Right cardiac atrium (tissue), 5 donors: ENCODE measurements at regions not wholly inside any gene's neighbourhood (a gene's known extent, or its start where the extent isn't known, plus 50 kb on each side); places are given as distances from the start of the nearest gene placed in this dataset.
A peak's percentile ranks its signal among the peaks of the same experiment; 100 is the strongest.

Source experiments
- ATAC-seq, 2 donors: fragments of 200-7000 bp; cut with Tn5 transposase; one replicate each; pipeline versions ENCODE4 v1.8.0 to v1.9.1; 2020; ENCODE audit warnings: moderate library complexity in 2 of 2, mild to moderate bottlenecking in 1 of 2
- DNase-seq, 3 donors: peaks; one replicate each; pipeline ENCODE4 v3.0.0-alpha.2; 2020
- H3K27ac ChIP-seq: one replicate; pipeline ENCODE4 v1.5.1; 2013; ENCODE audit warnings: mild to moderate bottlenecking, low read length, control low read depth, moderate library complexity
- H3K27me3 ChIP-seq: one replicate; pipeline ENCODE4 v1.6.1; 2013; ENCODE audit not compliant: control insufficient read depth, insufficient read depth
- H3K4me1 ChIP-seq: one replicate; pipeline ENCODE4 v1.6.1; 2013; ENCODE audit warnings: low read length; ENCODE audit not compliant: control insufficient read depth, insufficient read depth
- H3K4me3 ChIP-seq: one replicate; pipeline ENCODE4 v1.5.1; 2013; ENCODE audit warnings: low read length, control low read depth
- H3K9me3 ChIP-seq: one replicate; pipeline ENCODE4 v1.6.1; 2013; ENCODE audit warnings: low read length; ENCODE audit not compliant: control insufficient read depth
- WGBS: extraction: QIAGEN DNeasy Blood & Tissue Kit; methylation state at CpG from one replicate; pipeline ENCODE4 v1.1.7; 2013; 5-methylcytosine and 5-hydroxymethylcytosine counted together
- intact Hi-C, 4 donors: fragments of 100-400 bp; cut with DNase I; formaldehyde crosslinking; loops; one replicate each; pipeline versions ENCODE4 v1.11.0 to v1.14.0; 2022 to 2023
- donor health status: healthy with polysubstance abuse.
- donor health status: DM: no; HTN: yes; CAD: no.
- donor health status: DM: no; HTN: no; CAD: no.
- donor health status: DM: no; HTN: yes; CAD: no; lungs with severe emphysema.
- donor health status: DM: yes; HTN: yes; CAD: no.

- no peak for ATAC-seq
- Histone ChIP-seq H3K4me3 (no peak overlapping the region), H3K4me1 (peaks cover 2% of the 10 kb centered on the region), H3K27me3 (no peaks in the 10 kb centered on the region), H3K27ac (no peak overlapping the region), H3K9me3 (no peaks in the 10 kb centered on the region)
- no peak for DNase-seq
- 89% methylated on average over 2 of the region's 2 CpGs for WGBS
- intact Hi-C loops = no loop called here
Observed at GRCh38 chr15:70562906-70563305, 200.5 kb downstream of the UACA start.

GRCh38 chr15:70561885-70562284 is 201.5 kb downstream of the UACA start:
- 96% methylated on average over 7 of the region's 7 CpGs for WGBS
- intact Hi-C loops = no loop called here
- H3K4me1 ChIP-seq = peaks cover 2% of the 10 kb centered on the region
- DNase-seq (no peak), ATAC-seq (no peak)
- H3K4me3 ChIP-seq = no peak overlapping the region
- no peak overlapping the region for H3K27ac ChIP-seq
- H3K9me3 ChIP-seq = no peaks in the 10 kb centered on the region
- no peaks in the 10 kb centered on the region for H3K27me3 ChIP-seq

- H3K27me3 ChIP-seq = no peaks in the 10 kb centered on the region
- 83% methylated on average over 4 of the region's 4 CpGs for WGBS
- intact Hi-C loops = no loop called here
- H3K4me1 ChIP-seq = peaks cover 2% of the 10 kb centered on the region
- H3K27ac ChIP-seq = no peak overlapping the region
- DNase-seq = no peak
- no peak overlapping the region for H3K4me3 ChIP-seq
- ATAC-seq = no peak
- H3K9me3 ChIP-seq = no peaks in the 10 kb centered on the region
Observed at GRCh38 chr15:70560617-70561328, 202.6 kb downstream of the UACA start.

- peak; percentile 37 to 76 (median 67) for DNase-seq
- H3K9me3 ChIP-seq = no peaks in the 10 kb centered on the region
- WGBS = 58% methylated on average over 20 of the region's 20 CpGs
- H3K4me3 ChIP-seq = no peak overlapping the region
- no peaks in the 10 kb centered on the region for H3K27me3 ChIP-seq
- intact Hi-C loops = no loop called here
- H3K4me1 ChIP-seq = peaks cover 2% of the 10 kb centered on the region
- ATAC-seq = peak; percentile 73 to 89
- H3K27ac ChIP-seq = no peak overlapping the region
Observed at GRCh38 chr15:70559265-70560239, 203.8 kb downstream of the UACA start.

GRCh38 chr15:70558406-70559264 is 204.7 kb downstream of the UACA start:
- intact Hi-C loops = no loop called here
- peaks cover 2% of the 10 kb centered on the region for H3K4me1 ChIP-seq
- no peaks in the 10 kb centered on the region for H3K27me3 ChIP-seq
- DNase-seq = no peak
- WGBS = 87% methylated on average over 10 of the region's 10 CpGs
- ATAC-seq = peak in 1 of 2 donors; percentile 27
- no peak overlapping the region for H3K27ac ChIP-seq
- H3K4me3 ChIP-seq = no peak overlapping the region
- H3K9me3 ChIP-seq = no peaks in the 10 kb centered on the region

- intact Hi-C loops = no loop called here
- peaks cover 2% of the 10 kb centered on the region for H3K4me1 ChIP-seq
- no peaks in the 10 kb centered on the region for H3K27me3 ChIP-seq
- ATAC-seq = no peak
- no peak for DNase-seq
- H3K9me3 ChIP-seq = no peaks in the 10 kb centered on the region
- no peak overlapping the region for H3K27ac ChIP-seq
- no peak overlapping the region for H3K4me3 ChIP-seq
- 72% methylated on average over 3 of the region's 3 CpGs for WGBS
Observed at GRCh38 chr15:70557521-70558258, 205.7 kb downstream of the UACA start.

GRCh38 chr15:70556779-70557178 is 206.6 kb downstream of the UACA start:
- Histone ChIP-seq H3K4me1 (peaks cover 2% of the 10 kb centered on the region), H3K9me3 (no peaks in the 10 kb centered on the region), H3K4me3 (no peak overlapping the region), H3K27me3 (no peaks in the 10 kb centered on the region), H3K27ac (no peak overlapping the region)
- no peak for DNase-seq
- 62% methylated on average over 7 of the region's 7 CpGs for WGBS
- intact Hi-C loops = no loop called here
- no peak for ATAC-seq

GRCh38 chr15:70556151-70556741 is 207.1 kb downstream of the UACA start:
- Histone ChIP-seq H3K4me3 (no peak overlapping the region), H3K27ac (no peak overlapping the region), H3K9me3 (no peaks in the 10 kb centered on the region), H3K27me3 (no peaks in the 10 kb centered on the region), H3K4me1 (peaks cover 2% of the 10 kb centered on the region)
- DNase-seq (no peak), ATAC-seq (no peak)
- intact Hi-C loops = no loop called here
- WGBS = 77% methylated on average over 4 of the region's 4 CpGs

- WGBS = 77% methylated on average over 3 of the region's 3 CpGs
- Histone ChIP-seq H3K27me3 (no peaks in the 10 kb centered on the region), H3K4me1 (peaks cover 2% of the 10 kb centered on the region), H3K9me3 (no peaks in the 10 kb centered on the region), H3K27ac (no peak overlapping the region), H3K4me3 (no peak overlapping the region)
- DNase-seq (no peak), ATAC-seq (no peak)
- intact Hi-C loops = no loop called here
Observed at GRCh38 chr15:70555713-70556112, 207.6 kb downstream of the UACA start.

GRCh38 chr15:70547846-70548487 is 215.4 kb downstream of the UACA start:
- Histone ChIP-seq H3K27me3 (no peaks in the 10 kb centered on the region), H3K4me1 (no peaks in the 10 kb centered on the region), H3K9me3 (no peaks in the 10 kb centered on the region), H3K27ac (no peak overlapping the region), H3K4me3 (no peak overlapping the region)
- ATAC-seq (no peak), DNase-seq (no peak)
- intact Hi-C loops = no loop called here
